GM18868 (cell line): ENCODE measurements at regions not wholly inside any gene's neighbourhood (a gene's known extent, or its start where the extent isn't known, plus 50 kb on each side); places are given as distances from the start of the nearest gene placed in this dataset.
A peak's percentile ranks its signal among the peaks of the same experiment; 100 is the strongest.

Experiments
- ATAC-seq: cut with Tn5 transposase; IDR thresholded peaks from one replicate; pipeline ENCODE4 v1.9.1; 2021; ENCODE audit warnings: mild to moderate bottlenecking, moderate library complexity; ENCODE audit not compliant: unreplicated experiment

GRCh38 chrX:149161435-149162088 is 343.5 kb downstream of the IDS start:
- no peak for ATAC-seq

GRCh38 chrX:149157976-149158375 is 347.1 kb downstream of the IDS start:
- ATAC-seq = no peak

GRCh38 chrX:149152941-149153340 is 352.2 kb downstream of the IDS start:
- peak; percentile 11 for ATAC-seq

- ATAC-seq = peak; percentile 92
Measured at GRCh38 chrX:149151805-149152757, 353.0 kb downstream of the IDS start.

- peak; percentile 77 for ATAC-seq
Measured at GRCh38 chrX:149145845-149146285, 359.2 kb downstream of the IDS start.

GRCh38 chrX:149131774-149132173 is 373.3 kb downstream of the IDS start:
- ATAC-seq = no peak

GRCh38 chrX:149129767-149130166 is 375.3 kb downstream of the IDS start:
- ATAC-seq = peak; percentile 58

GRCh38 chrX:149124526-149125108 is 380.5 kb downstream of the IDS start:
- ATAC-seq = peak; percentile 38

- ATAC-seq = peak; percentile 37
Measured at GRCh38 chrX:149121206-149121920, 383.7 kb downstream of the IDS start.

- ATAC-seq = peak; percentile 53
Measured at GRCh38 chrX:149120459-149120858, 384.6 kb downstream of the IDS start.

GRCh38 chrX:149114874-149115273 is 390.2 kb downstream of the IDS start:
- no peak for ATAC-seq

- ATAC-seq = no peak
Measured at GRCh38 chrX:149114001-149114400, 391.1 kb downstream of the IDS start.

- no peak for ATAC-seq
Measured at GRCh38 chrX:149097786-149098185, 407.3 kb downstream of the IDS start.

GRCh38 chrX:149092179-149092578 is 412.9 kb downstream of the IDS start:
- no peak for ATAC-seq

- ATAC-seq = no peak
Measured at GRCh38 chrX:149079805-149080406, 425.2 kb downstream of the IDS start.

GRCh38 chrX:149074398-149074797 is 430.7 kb downstream of the IDS start:
- ATAC-seq = peak; percentile 93

GRCh38 chrX:149073479-149073878 is 431.6 kb downstream of the IDS start:
- ATAC-seq = no peak

- no peak for ATAC-seq
Measured at GRCh38 chrX:149069899-149070298, 435.2 kb downstream of the IDS start.

GRCh38 chrX:149060921-149061320 is 444.2 kb downstream of the IDS start:
- no peak for ATAC-seq
